Mucosa of stomach (tissue), 1 donor: ENCODE measurements at regions not wholly inside any gene's neighbourhood (a gene's known extent, or its start where the extent isn't known, plus 50 kb on each side); places are given as distances from the start of the nearest gene placed in this dataset.

Source experiments
- H3K27me3 ChIP-seq: one replicate; pipeline ENCODE4 v1.7.0; 2013; ENCODE audit warnings: mild to moderate bottlenecking, low read length; ENCODE audit not compliant: control insufficient read depth, insufficient read depth
- H3K36me3 ChIP-seq: one replicate; pipeline ENCODE4 v1.7.0; 2013; ENCODE audit warnings: low read length; ENCODE audit not compliant: control insufficient read depth, insufficient read depth
- H3K4me1 ChIP-seq: one replicate; pipeline ENCODE4 v1.7.0; 2013; ENCODE audit warnings: mild to moderate bottlenecking, low read length; ENCODE audit not compliant: control insufficient read depth, insufficient read depth
- H3K4me3 ChIP-seq: one replicate; pipeline ENCODE4 v1.7.0; 2013; ENCODE audit warnings: low read length
- H3K9ac ChIP-seq: one replicate; pipeline ENCODE4 v1.7.0; 2013; ENCODE audit warnings: mild to moderate bottlenecking, low read length, moderate library complexity
- H3K9me3 ChIP-seq: one replicate; pipeline ENCODE4 v1.7.0; 2013; ENCODE audit warnings: mild to moderate bottlenecking, low read length, moderate library complexity; ENCODE audit not compliant: control insufficient read depth
- donor health status: Pancreatic carcinoma.

- Histone ChIP-seq H3K27me3 (no peaks in the 10 kb centered on the region), H3K9ac (no peak overlapping the region), H3K4me3 (no peak overlapping the region), H3K36me3 (no peaks in the 10 kb centered on the region), H3K4me1 (no peaks in the 10 kb centered on the region), H3K9me3 (no peaks in the 10 kb centered on the region)
Observed at GRCh38 chr18:22790545-22791309, 142.4 kb upstream of the RBBP8 start.

GRCh38 chr18:22791310-22791610 is 141.9 kb upstream of the RBBP8 start:
- Histone ChIP-seq H3K9me3 (no peaks in the 10 kb centered on the region), H3K4me1 (no peaks in the 10 kb centered on the region), H3K4me3 (no peak overlapping the region), H3K36me3 (no peaks in the 10 kb centered on the region), H3K9ac (no peak overlapping the region), H3K27me3 (no peaks in the 10 kb centered on the region)

- H3K4me3 ChIP-seq = no peak overlapping the region
- H3K9me3 ChIP-seq = no peaks in the 10 kb centered on the region
- no peak overlapping the region for H3K9ac ChIP-seq
- H3K27me3 ChIP-seq = no peaks in the 10 kb centered on the region
- H3K4me1 ChIP-seq = no peaks in the 10 kb centered on the region
- H3K36me3 ChIP-seq = no peaks in the 10 kb centered on the region
Observed at GRCh38 chr18:22796113-22796512, 137.0 kb upstream of the RBBP8 start.

- H3K9me3 ChIP-seq = no peaks in the 10 kb centered on the region
- no peaks in the 10 kb centered on the region for H3K27me3 ChIP-seq
- no peak overlapping the region for H3K9ac ChIP-seq
- no peaks in the 10 kb centered on the region for H3K36me3 ChIP-seq
- no peak overlapping the region for H3K4me3 ChIP-seq
- H3K4me1 ChIP-seq = no peaks in the 10 kb centered on the region
Observed at GRCh38 chr18:22800551-22800951, 132.6 kb upstream of the RBBP8 start.

- H3K4me3 ChIP-seq = no peak overlapping the region
Observed at GRCh38 chr18:22813648-22814328, 119.3 kb upstream of the RBBP8 start.

GRCh38 chr18:22814329-22814703 is 118.8 kb upstream of the RBBP8 start:
- no peaks in the 10 kb centered on the region for H3K36me3 ChIP-seq
- H3K4me3 ChIP-seq = no peak overlapping the region
- peaks cover 7% of the 10 kb centered on the region for H3K4me1 ChIP-seq
- H3K9ac ChIP-seq = no peak overlapping the region
- H3K9me3 ChIP-seq = no peaks in the 10 kb centered on the region
- no peaks in the 10 kb centered on the region for H3K27me3 ChIP-seq

More at GRCh38 chr18:22813648-22814328, 119.3 kb upstream of the RBBP8 start:
- H3K4me1 ChIP-seq = peaks cover 7% of the 10 kb centered on the region
- no peaks in the 10 kb centered on the region for H3K27me3 ChIP-seq
- no peak overlapping the region for H3K9ac ChIP-seq
- no peaks in the 10 kb centered on the region for H3K9me3 ChIP-seq
- no peaks in the 10 kb centered on the region for H3K36me3 ChIP-seq

- H3K4me1 ChIP-seq = peaks cover 7% of the 10 kb centered on the region
- H3K9ac ChIP-seq = no peak overlapping the region
- H3K36me3 ChIP-seq = no peaks in the 10 kb centered on the region
- H3K4me3 ChIP-seq = no peak overlapping the region
- H3K27me3 ChIP-seq = no peaks in the 10 kb centered on the region
- no peaks in the 10 kb centered on the region for H3K9me3 ChIP-seq
Observed at GRCh38 chr18:22816266-22817176, 116.6 kb upstream of the RBBP8 start.

GRCh38 chr18:22817844-22818243 is 115.3 kb upstream of the RBBP8 start:
- H3K27me3 ChIP-seq = no peaks in the 10 kb centered on the region
- no peaks in the 10 kb centered on the region for H3K9me3 ChIP-seq
- no peak overlapping the region for H3K4me3 ChIP-seq
- peaks cover 7% of the 10 kb centered on the region for H3K4me1 ChIP-seq
- H3K9ac ChIP-seq = no peak overlapping the region
- no peaks in the 10 kb centered on the region for H3K36me3 ChIP-seq

- no peaks in the 10 kb centered on the region for H3K36me3 ChIP-seq
- H3K4me3 ChIP-seq = no peak overlapping the region
- no peaks in the 10 kb centered on the region for H3K27me3 ChIP-seq
- H3K9me3 ChIP-seq = no peaks in the 10 kb centered on the region
- H3K9ac ChIP-seq = no peak overlapping the region
- peaks cover 1% of the 10 kb centered on the region for H3K4me1 ChIP-seq
Observed at GRCh38 chr18:22822024-22822423, 111.1 kb upstream of the RBBP8 start.

- Histone ChIP-seq H3K4me3 (no peak overlapping the region), H3K27me3 (no peaks in the 10 kb centered on the region), H3K4me1 (no peaks in the 10 kb centered on the region), H3K9me3 (no peaks in the 10 kb centered on the region), H3K36me3 (no peaks in the 10 kb centered on the region), H3K9ac (no peak overlapping the region)
Observed at GRCh38 chr18:22822841-22823508, 110.2 kb upstream of the RBBP8 start.

- Histone ChIP-seq H3K36me3 (no peaks in the 10 kb centered on the region), H3K4me3 (no peak overlapping the region), H3K4me1 (peaks cover 3% of the 10 kb centered on the region), H3K9ac (no peak overlapping the region), H3K27me3 (no peaks in the 10 kb centered on the region), H3K9me3 (no peaks in the 10 kb centered on the region)
Observed at GRCh38 chr18:22826726-22827125, 106.4 kb upstream of the RBBP8 start.
